Endometrium (tissue), 2 donors: ENCODE measurements at regions not wholly inside any gene's neighbourhood (a gene's known extent, or its start where the extent isn't known, plus 50 kb on each side); places are given as distances from the start of the nearest gene placed in this dataset.

ENCODE experiments used
- FAIRE-seq: peaks from 2 replicates; lab custom pipeline; 2012; peaks lifted over from hg19 to GRCh38; lab: Jason Lieb, UNC
- donor health status: control.
- donor health status: control.

- no peak for FAIRE-seq
Observed at GRCh38 chr9:19511694-19512093, 102.9 kb downstream of the ACER2 start.

GRCh38 chr9:19510907-19511306, 102.1 kb downstream of the ACER2 start:
- no peak for FAIRE-seq
